GM21367 (cell line): ENCODE measurements at regions not wholly inside any gene's neighbourhood (a gene's known extent, or its start where the extent isn't known, plus 50 kb on each side); places are given as distances from the start of the nearest gene placed in this dataset.

Source experiments
- ATAC-seq: cut with Tn5 transposase; IDR thresholded peaks from one replicate; pipeline ENCODE4 v1.9.1; 2021; ENCODE audit not compliant: unreplicated experiment

DNA sequence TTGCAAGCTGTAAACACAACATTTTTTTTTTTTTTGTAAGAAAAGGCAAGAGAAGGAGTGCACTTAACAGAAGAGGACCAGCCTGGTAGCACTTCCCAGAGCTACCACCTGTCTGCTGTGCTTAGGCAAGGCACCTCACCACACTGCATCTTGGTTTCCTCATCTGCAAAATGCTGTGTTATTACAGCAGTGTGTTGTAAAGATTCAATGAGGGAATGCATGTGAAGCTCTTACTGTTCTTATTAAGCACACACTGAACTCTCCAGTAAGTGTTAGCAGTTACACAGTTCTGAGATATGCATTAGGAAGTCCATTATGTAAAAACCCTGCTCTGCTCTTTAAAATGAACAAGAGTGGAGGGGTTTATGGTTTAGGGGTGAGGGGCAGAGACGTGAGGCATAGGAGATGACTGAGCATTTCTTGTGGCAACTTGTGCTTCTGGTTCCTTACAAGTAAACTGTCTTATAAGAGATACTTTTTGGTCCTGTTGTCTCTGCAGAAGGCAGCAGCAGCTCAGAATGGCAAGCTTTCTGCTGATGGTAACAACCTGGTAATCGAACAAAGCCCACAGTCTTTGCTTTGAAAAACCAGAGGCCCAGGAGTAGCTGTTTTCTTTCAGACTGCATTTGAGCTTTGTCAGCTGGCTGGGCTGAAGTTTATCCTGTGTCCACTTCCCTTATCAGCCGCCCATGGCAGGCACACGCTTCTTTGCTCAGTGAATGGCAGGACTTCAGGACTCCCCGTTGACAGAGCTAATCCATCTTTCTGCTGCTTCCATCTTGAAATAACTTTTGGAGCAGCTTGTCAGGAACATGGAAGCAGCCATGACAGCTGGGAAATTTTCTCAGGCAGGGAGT lies 98.8 kb upstream of the BMPER start:
- ATAC-seq = no peak

- ATAC-seq = no peak
These were observed 98.2 kb upstream of the BMPER start for GRCh38 chr7:33807155-33807530.

DNA sequence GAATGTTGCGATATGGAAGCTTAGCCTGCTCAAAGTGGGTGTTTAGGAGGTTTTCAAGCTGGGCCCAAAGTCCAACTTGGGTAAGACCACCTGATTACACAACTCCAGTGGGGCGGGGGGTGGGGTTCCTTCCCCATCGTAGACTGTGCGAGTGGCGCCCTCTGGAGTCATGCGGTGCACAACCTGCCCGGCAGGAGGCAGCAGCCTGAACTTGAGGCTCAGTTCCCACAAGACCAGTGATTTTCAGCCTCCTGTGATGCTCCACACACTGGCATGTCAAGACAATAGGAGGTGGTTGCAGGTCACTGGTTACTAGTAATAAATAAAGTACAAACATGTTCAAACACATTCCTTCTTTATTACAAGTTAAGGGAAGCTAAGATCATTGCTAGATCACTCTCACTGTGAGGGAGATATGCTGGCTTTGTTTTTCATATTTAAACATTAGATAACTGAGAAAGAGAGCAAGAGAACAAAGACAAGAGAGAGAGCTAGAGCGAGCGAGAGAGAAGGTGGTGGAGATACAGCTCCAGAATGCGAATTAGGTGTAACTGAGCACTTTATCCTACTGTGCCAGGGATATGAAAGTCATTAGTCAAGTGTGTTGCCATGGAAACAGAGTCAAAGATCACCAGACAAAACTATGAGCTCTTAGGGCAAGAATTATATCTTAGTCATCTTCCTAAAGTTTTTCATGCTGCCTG lies 97.4 kb upstream of the BMPER start:
- peak; percentile 71 for ATAC-seq

GRCh38 chr7:33809228-33809627 lies 96.1 kb upstream of the BMPER start:
- ATAC-seq = no peak

GRCh38 chr7:33810356-33810755 lies 95.0 kb upstream of the BMPER start:
- no peak for ATAC-seq

- ATAC-seq = no peak
These were observed 92.0 kb upstream of the BMPER start for GRCh38 chr7:33813331-33813730.

DNA sequence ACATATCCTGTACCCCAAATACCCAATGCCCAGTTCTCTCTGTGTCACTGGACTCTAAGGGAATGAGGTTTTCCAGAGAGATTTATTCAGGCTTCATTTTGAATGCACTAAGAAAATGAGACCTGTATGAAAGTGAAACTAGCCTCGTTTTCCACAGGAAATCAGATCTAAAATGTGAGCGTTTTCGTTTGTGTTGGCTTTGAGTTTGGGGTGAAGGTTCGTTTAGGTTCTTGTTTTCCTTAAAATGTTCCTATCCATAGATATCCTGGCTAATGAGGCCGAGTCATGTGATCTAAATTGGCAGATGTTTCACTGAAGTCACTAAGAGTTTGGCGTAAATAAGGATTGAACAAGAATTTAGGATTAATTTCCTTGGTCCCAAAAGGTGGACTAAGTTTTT lies 90.9 kb upstream of the BMPER start:
- ATAC-seq = no peak

DNA sequence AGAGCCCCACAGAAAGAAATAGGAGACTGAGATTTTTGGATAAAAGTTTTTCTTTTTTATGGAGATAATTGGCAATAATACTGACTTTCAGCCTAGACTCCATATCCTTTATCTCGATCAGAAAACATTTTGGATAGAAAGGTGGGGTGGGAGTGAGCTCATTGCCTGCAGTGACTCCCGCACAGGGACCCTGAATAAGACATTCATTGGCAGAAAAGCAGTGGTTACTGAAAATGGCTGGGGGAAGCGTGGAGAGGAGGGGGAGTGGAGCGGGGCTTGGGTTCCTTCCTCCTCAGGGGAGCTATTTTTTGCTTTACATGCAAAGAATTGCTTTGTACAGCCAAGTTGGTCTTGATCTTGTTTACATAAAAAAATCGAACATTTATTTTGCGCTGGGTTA lies 90.4 kb upstream of the BMPER start:
- ATAC-seq = no peak

DNA sequence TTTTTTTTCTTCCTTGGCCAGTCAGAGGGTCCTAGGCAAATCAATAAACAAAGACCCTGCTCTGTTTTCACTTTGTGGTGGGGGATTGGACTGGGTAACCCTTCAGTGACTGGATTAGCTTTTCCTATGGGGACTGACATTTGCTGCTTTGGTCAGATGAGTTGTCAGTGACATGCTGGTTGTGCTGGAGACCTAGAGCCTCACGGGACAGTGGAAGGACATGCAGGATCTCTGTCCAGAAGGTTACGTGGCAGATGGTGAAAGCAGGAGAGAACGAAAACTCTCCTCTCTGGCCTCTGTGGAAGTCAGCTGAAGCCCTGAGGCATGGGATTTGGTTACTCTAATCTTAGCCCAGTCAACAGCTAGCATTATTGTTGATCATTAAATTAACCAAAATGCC lies 90.0 kb upstream of the BMPER start:
- ATAC-seq = no peak

DNA sequence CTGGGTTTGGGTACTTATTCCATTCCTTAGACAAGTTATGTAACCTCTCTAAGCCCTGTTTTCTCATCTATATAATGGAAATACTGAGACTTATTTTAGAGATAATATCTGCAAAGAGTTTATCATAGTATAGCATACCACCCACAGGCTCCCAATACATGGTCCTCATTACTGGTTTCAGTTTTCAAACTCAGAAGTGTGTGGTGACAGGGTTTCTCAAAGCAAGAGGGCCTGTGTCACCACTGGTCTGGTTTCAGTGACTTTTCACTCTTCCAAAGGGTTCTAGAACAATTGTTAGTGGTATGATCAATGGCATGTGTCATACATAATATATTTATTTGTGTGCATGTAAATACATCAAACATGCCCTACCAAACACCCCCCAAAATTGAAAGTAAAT lies 89.2 kb upstream of the BMPER start:
- ATAC-seq = no peak

- no peak for ATAC-seq
These were observed 85.7 kb upstream of the BMPER start for GRCh38 chr7:33819658-33820057.

GRCh38 chr7:33820206-33820605 lies 85.1 kb upstream of the BMPER start:
- no peak for ATAC-seq

DNA sequence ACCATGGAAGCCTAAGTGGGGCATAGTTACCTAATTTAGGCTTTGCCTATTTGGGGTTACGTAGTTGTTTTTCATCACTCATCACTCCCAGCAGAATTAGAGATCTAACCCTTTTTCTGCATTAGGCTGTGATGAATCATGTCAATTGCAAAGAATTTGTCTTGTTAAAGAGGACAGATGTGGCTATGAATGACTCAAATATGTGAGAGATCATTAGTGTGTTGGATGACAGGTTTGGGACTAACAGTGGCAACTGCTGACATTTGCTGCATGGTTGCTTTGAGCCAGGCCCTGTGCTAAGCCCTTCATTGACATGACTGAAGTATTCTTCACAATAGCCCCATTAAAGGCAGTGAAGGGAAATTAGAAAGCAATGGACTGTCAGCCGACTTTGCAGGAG lies 83.4 kb upstream of the BMPER start:
- no peak for ATAC-seq

GRCh38 chr7:33823913-33824312 lies 81.4 kb upstream of the BMPER start:
- ATAC-seq = no peak

GRCh38 chr7:33824911-33825459 lies 80.4 kb upstream of the BMPER start:
- ATAC-seq = no peak

DNA sequence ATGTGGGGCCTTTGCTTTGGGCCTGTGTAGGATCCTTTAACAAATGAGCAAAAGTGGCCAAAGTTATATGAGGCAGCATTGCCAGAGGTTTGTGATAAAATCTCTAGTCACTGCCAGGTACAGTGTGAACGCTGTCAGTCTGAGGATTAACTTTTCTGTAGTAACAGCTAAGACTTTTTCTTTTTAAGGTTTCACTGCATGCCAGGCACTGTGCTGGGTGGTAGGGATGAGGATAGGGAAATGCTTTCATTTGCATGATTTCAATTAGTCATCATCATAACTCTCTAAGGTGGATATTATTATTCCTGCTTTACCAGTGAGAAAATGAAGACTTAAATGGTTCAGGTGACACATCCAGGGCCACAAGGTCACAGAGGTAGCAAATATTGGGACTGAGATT lies 79.7 kb upstream of the BMPER start:
- no peak for ATAC-seq

DNA sequence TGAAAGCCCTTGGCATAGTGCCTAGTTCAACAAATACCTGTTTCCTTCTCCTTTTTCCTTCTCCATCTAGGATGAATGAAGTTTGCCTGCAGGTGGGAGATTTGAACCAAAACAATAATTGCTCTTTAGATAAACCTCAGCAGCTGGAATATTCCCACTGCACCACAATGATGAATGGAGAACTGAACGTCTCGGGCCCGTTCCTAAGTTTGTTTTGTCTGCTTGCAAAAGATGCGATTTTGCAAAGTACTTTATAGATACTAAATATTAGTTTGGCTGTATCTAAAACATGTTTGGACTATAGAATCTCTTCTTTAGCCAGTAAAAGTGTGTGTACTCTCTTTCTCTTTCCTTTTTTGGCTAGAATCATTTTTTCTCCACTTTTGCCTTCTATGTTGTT lies 75.8 kb upstream of the BMPER start:
- no peak for ATAC-seq

- no peak for ATAC-seq
These were observed 73.8 kb upstream of the BMPER start for GRCh38 chr7:33831389-33832141.

- ATAC-seq = no peak
These were observed 73.0 kb upstream of the BMPER start for GRCh38 chr7:33832271-33832721.

GRCh38 chr7:33836797-33837355 lies 68.5 kb upstream of the BMPER start:
- ATAC-seq = no peak

GRCh38 chr7:33837356-33837851 lies 67.9 kb upstream of the BMPER start:
- ATAC-seq = no peak
